ENCODE measurements at regions not wholly inside any gene's neighbourhood (a gene's known extent, or its start where the extent isn't known, plus 50 kb on each side); places are given as distances from the start of the nearest gene placed in this dataset.

DNA sequence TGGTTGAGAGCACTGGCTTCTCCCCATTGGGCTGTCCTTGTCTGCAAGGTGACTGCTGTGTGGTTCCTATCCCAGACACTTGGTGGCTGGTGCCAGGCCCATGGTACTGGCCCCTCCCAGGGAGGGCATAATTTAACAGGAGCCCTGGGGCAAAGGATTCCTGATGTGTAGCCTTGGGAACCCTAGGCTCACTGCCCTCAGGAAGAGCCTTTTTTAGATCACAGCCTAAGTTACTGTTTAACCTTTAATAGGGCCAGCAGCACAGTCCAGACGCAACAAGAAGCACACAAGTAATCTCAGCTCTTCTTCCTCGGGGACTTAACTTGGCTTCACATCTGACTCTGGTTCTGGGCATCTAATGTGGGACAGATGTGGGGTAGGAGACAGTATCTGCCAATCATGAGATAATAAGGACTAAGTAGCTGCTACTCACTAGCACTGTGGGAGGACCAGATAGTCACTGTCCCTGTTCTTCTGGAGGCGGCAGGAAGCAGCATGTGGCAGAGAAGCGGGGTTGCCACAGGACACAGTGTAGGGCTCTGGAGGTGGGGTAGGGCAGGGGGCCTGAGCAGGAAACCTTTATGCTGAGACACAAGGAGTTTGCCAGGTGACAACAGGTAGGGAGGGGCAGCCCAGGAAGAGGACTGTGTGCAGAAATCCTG is 136.3 kb downstream of the TMEM17 start:
- no peak for DNase-seq (ENCODE audit: low spot score)

DNA sequence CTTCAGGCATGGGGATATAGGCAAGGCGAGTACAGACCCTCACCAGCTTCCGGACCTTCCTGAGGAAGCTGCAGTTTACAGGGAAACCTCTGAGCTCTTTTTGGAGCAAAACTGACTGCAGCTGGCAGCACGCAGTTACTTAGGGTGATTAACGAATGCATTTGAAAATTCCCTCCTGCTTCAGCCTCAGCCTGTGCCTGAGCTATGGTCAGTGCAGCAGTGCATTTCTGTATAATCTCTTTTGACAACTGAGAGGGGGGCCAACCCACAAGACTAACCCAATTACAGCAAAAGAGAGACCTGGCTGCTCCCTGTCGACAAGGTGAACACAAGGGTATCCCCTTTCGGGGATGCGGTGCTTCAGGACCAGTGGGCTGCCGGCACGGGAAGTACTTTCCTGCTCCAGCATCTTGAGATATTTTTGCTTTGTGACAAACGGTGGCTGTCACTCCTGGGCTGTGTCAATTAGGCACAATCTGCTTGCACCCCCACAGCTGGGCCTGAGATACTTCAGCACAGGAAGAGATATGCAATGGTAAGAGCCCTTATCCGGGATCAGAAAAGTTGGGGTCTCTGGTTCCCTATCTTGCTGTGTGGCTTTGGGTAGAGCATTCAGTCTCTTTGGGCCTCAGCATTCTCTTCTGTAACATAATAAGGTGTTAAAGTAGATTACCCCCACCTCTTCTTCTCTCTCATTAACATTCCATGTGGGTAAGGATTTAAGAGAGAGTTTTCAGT is 141.0 kb downstream of the TMEM17 start:
- no peak for DNase-seq (ENCODE audit: low spot score)

DNA sequence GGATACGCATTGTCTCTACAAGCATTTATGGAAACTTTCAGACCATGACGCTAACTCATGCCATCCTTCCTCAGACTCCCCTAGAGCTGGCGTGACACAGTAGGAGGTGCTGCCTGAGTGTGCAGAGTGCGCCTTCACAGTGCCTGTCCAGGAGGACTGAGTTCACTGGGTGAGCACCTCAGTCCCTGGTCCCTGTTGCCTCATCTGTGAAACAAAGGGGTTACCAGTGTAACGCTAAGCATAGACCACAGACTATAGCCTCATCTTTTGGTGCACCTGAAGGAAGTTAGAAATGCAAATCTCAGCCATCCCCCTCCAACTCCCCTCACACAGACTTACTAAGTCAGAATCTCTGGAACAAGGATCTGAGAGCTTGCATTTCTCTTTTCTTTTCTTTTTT is 142.8 kb downstream of the TMEM17 start:
- DNase-seq (ENCODE audit: low spot score) = no peak

GRCh38 chr2:62362561-62362960 is 143.4 kb downstream of the TMEM17 start:
- no peak for DNase-seq (ENCODE audit: low spot score)

- no peak for DNase-seq (ENCODE audit: low spot score)
Observed at GRCh38 chr2:62361964-62362363, 144.0 kb downstream of the TMEM17 start.

DNA sequence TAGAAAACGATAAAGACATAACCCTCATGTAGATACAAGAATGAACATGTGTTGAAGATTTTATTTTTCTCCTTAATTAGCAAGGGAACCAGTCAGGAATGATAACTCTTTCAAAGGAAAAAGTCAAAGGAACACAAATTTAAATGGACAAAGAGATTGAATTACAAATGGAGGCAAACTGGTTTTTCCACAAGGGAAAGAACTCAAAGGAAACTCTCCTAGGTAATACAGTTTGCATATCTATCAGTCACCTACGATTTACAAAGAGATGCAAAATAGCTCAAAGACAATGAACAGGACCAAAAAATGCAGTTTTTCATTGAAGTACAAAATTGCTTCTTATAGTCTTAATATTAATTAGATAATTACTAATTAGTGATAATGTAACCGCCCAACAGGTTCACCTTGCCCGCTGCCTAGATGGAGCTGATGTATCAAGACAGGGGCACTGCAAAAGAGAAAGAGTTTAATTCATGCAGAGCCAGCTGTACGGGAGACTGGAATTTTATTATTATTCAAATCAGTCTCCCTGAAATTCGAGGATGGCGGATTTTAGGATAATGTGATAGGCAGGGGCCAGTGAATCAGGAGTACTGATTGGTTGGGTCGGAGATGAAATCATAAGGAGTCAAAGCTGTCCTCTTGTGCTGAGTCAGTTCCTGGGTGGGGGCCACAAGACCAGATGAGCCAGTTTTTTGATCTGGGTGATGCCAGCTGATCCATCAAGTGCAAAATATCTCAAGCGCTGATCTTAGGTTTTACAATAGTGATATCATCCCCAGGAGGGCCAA is 151.0 kb downstream of the TMEM17 start:
- no peak for DNase-seq (ENCODE audit: low spot score)

- DNase-seq (ENCODE audit: low spot score) = no peak
Observed at GRCh38 chr2:62352031-62352430, 154.0 kb downstream of the TMEM17 start.

- no peak for DNase-seq (ENCODE audit: low spot score)
Observed at GRCh38 chr2:62349788-62350187, 153.9 kb downstream of the B3GNT2 start.

DNA sequence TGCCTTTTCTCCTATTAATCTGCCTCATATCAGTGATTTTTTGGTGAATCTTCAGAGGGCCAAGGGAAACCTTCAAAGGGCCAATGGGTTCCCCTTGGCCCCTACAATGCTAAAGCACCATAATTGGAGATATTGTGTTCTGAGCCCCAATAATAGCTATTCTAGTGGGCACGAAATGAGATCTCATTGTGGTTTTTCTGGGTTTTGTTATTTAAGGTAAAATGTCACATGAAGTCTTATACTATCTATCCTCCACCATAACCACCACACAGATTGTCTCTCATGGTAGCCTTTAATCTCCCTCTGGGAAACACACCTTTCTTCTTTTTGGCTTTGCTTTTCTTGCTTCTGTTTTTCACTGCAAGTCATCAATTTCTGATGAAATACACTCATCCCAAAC is 152.8 kb downstream of the B3GNT2 start:
- DNase-seq (ENCODE audit: low spot score) = no peak

DNA sequence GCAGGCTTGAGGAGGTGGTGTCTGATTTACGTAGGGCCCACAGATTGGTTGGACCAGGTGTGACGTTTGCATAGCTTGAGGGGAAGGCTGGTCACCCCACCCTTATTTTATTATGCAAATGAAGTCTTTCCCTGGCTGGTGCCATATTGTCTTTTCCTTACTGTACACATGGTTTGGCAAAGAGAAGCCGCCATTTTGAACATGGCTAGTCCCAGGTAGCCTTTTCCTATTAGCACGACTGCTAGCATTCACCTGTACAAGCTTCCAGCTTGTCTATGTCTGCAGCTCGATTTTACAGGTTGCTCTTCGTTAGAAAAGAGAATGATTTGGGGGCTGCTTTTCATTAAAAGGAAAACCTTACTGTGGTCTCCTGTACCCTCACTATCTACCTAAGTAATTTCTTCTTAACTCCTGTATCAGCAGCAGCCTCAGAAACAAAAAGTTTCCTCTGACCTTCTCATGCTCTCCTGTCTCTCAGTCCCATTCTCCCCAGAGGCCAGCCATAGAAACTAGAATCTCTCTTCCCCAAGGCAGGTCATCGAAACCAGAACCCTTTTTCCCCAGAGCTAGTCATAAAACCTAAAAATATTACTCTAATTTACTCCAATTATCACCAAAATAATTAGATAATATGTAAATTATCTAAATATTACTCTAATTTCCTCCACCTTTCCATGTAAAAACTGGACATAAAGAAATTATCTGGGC is 151.8 kb downstream of the B3GNT2 start:
- DNase-seq (ENCODE audit: low spot score) = no peak

GRCh38 chr2:62344472-62344871 is 148.6 kb downstream of the B3GNT2 start:
- no peak for DNase-seq (ENCODE audit: low spot score)

DNA sequence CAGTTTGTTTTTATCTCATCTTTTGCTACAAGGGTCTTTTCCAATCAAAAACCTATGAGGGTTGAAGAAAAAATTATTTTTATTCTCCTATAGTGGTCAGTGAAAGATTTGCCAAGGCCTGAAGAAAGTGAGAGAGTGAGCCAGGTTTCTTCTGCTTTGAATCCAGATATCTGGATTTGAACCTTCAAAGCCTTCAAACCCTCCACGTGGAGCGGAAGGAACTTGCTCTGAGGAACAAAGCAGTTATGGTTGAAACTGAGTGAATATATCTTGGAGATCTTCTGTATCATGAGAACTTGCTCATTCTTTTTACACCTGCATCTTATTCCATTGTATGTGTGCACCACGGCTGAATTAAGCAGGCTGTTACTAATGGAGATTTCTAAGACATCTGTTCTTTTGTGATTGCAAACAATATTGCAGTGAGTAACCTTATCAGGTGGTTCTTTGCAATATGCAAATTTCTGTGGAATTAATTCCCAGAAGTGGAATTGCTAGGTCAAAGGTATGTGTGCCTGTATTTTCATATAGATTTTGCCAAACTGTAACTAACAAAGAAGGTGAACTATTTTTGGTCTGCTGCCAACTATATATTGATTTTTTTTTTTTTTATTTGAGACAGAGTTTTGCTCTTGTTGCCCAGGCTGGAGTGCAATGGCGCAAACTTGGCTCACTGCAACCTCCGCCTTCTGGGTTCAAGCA is 147.9 kb downstream of the B3GNT2 start:
- no peak for DNase-seq (ENCODE audit: low spot score)

GRCh38 chr2:62343206-62343605 is 147.3 kb downstream of the B3GNT2 start:
- no peak for DNase-seq (ENCODE audit: low spot score)

DNA sequence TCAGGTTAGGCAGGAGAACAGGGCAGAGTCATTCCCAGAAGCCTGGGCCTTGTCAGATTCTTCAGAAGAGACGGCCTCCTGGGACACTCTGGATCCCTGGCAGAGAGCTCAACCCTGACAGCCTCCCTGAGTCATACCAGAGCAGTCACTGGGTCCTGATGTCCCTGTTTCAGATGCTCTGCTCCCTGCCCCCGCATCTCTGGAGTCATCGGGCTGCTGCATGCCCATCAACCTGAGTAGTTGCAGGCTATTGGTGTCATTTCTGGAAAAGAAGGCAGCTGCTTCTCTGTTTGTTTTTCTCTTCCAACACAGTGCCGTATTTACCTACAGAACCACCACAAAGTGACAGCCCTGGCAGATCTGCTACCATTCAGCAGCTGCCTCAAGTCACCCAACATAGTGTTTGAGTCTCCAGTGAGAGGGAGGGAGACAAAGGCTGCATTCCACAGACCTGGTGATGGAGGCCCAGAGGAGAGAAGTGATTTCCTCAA is 145.1 kb downstream of the B3GNT2 start:
- DNase-seq (ENCODE audit: low spot score) = no peak

GRCh38 chr2:62339837-62340236 is 143.9 kb downstream of the B3GNT2 start:
- DNase-seq (ENCODE audit: low spot score) = no peak

- no peak for DNase-seq (ENCODE audit: low spot score)
Observed at GRCh38 chr2:62339413-62339812, 143.5 kb downstream of the B3GNT2 start.

GRCh38 chr2:62338111-62338510 is 142.2 kb downstream of the B3GNT2 start:
- no peak for DNase-seq (ENCODE audit: low spot score)

GRCh38 chr2:62337403-62337802 is 141.5 kb downstream of the B3GNT2 start:
- DNase-seq (ENCODE audit: low spot score) = no peak

- DNase-seq (ENCODE audit: low spot score) = no peak
Observed at GRCh38 chr2:62335612-62336011, 139.7 kb downstream of the B3GNT2 start.

DNA sequence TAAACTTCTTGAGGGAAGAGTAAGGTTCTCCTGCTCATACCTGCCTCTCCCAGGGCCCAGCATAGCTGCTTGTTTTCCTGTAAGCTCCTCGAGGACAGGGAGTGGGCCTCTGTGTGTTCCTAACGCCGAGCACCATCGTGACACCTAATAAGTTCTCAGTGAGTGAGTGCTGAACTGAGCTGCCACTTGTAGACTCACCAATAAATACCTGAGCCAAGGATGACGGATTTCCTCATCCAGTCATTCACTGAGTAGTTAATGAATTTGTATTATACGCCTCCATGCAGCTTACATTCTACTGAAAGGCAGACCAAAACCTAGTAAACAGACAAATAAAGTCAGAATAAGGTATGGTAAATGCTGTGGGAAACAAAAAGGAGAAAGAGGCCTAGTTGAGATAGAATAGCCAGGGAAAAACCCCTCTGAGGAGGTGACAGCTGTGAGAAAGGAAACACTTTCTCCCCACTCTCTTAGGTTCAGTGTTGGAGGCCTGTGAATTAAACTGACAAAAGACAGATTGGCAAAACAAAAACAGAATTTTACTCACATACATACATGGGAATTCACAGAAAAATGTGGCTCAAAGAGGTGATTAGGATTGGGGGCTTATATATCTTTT is 138.6 kb downstream of the B3GNT2 start:
- no peak for DNase-seq (ENCODE audit: low spot score)

DNA sequence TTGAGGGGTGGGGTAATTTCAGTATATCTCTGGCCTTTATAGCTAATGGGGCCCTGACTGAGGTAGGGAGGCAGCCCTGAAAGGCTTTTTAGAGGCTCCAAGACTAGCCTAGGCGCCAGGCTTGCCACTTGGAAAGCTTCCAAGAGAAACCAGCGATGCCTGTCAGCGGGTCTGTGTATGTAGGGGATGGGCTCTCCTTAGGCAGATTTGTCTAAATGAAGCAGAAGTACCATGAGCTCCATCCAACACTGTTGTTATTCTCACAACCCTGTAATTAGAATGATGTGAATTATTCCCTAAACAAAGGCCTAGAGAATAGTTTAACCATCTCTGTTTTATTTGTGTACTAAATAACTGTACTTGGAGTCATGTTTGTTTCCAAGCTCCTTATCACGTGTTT is 138.1 kb downstream of the B3GNT2 start:
- DNase-seq (ENCODE audit: low spot score) = peak; percentile 22
